ENCODE measurements at regions not wholly inside any gene's neighbourhood (a gene's known extent, or its start where the extent isn't known, plus 50 kb on each side); places are given as distances from the start of the nearest gene placed in this dataset.

DNA sequence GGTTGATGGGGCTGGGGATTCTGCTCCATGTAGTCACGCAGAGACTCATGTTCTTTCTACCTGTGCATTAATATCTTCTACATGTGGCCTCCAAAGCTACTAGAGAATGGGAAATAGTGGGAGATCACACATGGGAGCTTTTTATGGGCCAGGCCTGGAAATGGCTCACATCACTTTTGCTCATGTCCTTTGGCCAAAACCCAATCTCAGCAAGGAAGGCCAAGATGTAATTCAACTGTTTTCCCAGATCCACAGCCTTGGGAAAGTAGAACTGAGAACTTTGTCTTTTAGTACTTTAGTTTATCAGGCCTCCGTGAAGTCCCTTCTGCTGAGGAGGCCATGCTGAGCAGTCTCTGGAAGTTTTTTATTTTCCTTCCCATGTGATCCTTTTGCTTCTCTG, 73.2 kb upstream of the SLC4A7 start:
- no TSS peak for BruUV-seq (replicated peaks)
- FAIRE-seq, result no peak
- Histone ChIP-seq H3K79me2 (ENCODE audit: control insufficient read depth, insufficient read depth, low read length) (no peaks in the 10 kb centered on the region), H3K4me2 (ENCODE audit: insufficient read depth, low read length) (no peak overlapping the region), H2AFZ (ENCODE audit: low read depth, low read length) (no peak overlapping the region), H3K9me3 (replicated peaks; ENCODE audit: control insufficient read depth, insufficient read depth, low read length) (no peaks in the 10 kb centered on the region), H3K36me3 (ENCODE audit: control insufficient read depth in 2 of 2, extremely low read depth in 1 of 2, insufficient read depth in 2 of 2, low read length in 2 of 2) (no peaks in the 10 kb centered on the region), H3K4me1 (ENCODE audit: control insufficient read depth, extremely low read depth, insufficient read depth, low read length) (peaks cover 20% of the 10 kb centered on the region), H3K4me3 (replicated peaks in 1 of 3; ENCODE audit: insufficient read depth in 1 of 3, low read depth in 1 of 3, low read length in 3 of 3) (no peak overlapping the region), H3K9ac (replicated peaks; ENCODE audit: extremely low read depth, insufficient read depth, low read length) (no peak overlapping the region), H4K20me1 (replicated peaks; ENCODE audit: control insufficient read depth, extremely low read depth, insufficient read depth, low read length) (no peaks in the 10 kb centered on the region), H3K9me1 (replicated peaks; ENCODE audit: control insufficient read depth, extremely low read depth, insufficient read depth, low read length) (no peaks in the 10 kb centered on the region), H3K27ac (ENCODE audit: insufficient read depth, low read depth, low read length) (no peak overlapping the region), H3K27me3 (ENCODE audit: control insufficient read depth in 2 of 2, insufficient read depth in 2 of 2, low read length in 2 of 2) (no peaks in the 10 kb centered on the region)
- TF ChIP-seq GATA2 (IDR thresholded peaks at IDR 0.05; ENCODE audit: insufficient read depth, insufficient read length, low read depth, low read length) (no peak), POLR2AphosphoS5 (IDR thresholded peaks at IDR 0.05; ENCODE audit: insufficient read depth, low read depth, low read length) (no peak), JUN (IDR thresholded peaks at IDR 0.05; ENCODE audit: borderline replicate concordance, insufficient read depth, insufficient read length, low read depth) (no peak), FOS (IDR thresholded peaks at IDR 0.05; ENCODE audit: borderline replicate concordance, insufficient read depth, low read length) (no peak)
- TF ChIP-seq, protein P1, sequence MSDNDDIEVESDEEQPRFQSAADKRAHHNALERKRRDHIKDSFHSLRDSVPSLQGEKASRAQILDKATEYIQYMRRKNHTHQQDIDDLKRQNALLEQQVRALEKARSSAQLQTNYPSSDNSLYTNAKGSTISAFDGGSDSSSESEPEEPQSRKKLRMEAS (IDR thresholded peaks at IDR 0.05; ENCODE audit: insufficient read depth, insufficient read length), result no peak
- dilution Hi-C loops (cut with MboI; ENCODE audit: extremely low pct_ligation_motif_present, low sequenced_read_pairs), result no loop called here
- ChIA-PET POLR2A (interaction anchor here (0.6 kb wide), 1 partner anchor 36 kb away, joined by 6 read pairs; no protein-coding TSS in a partner anchor), CTCF (interaction anchor here (1.3 kb wide), 1 partner anchor 10 kb away, joined by 3 read pairs; no protein-coding TSS in a partner anchor)
- no peak for DNase-seq (ENCODE audit: low read depth, low spot score)
- intact Hi-C loops (cut with micrococcal nuclease), result no loop called here

DNA sequence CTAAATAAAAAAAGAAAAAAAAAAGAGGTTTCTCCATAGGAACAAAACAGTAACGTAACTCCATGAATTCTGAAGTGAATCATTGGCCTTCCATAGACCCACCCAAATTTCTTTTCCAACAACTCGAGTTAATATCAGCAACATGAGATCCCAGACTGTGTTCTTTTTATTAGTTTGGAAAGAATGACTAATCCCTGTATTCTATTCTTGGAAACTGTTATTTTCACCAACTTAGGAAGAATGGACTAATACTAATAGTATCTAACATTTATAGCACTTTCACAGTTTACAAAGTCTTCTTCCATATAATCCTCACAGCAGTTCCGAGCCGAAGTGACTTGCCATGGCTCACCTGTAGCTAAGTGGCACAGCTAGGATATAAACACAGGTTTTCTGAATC, 72.7 kb upstream of the SLC4A7 start:
- no peak overlapping the region for H3K4me3 ChIP-seq (replicated peaks in 1 of 3; ENCODE audit: insufficient read depth in 1 of 3, low read depth in 1 of 3, low read length in 3 of 3)
- BruUV-seq (replicated peaks), result no TSS peak
- intact Hi-C loops (cut with micrococcal nuclease) (no loop called here), dilution Hi-C loops (cut with MboI; ENCODE audit: extremely low pct_ligation_motif_present, low sequenced_read_pairs) (no loop called here)
- TF ChIP-seq JUN (IDR thresholded peaks at IDR 0.05; ENCODE audit: borderline replicate concordance, insufficient read depth, insufficient read length, low read depth), result no peak
- no peak for TF ChIP-seq EZH2 (IDR thresholded peaks at IDR 0.05; ENCODE audit: borderline replicate concordance, low read depth, low read length, severe bottlenecking)
- peak; percentile 19 for TF ChIP-seq FOS (IDR thresholded peaks at IDR 0.05; ENCODE audit: borderline replicate concordance, insufficient read depth, low read length)
- POLR2A ChIA-PET, result interaction anchor here (0.6 kb wide), 1 partner anchor 36 kb away, joined by 6 read pairs; no protein-coding TSS in a partner anchor
- H3K9me3 ChIP-seq (replicated peaks; ENCODE audit: control insufficient read depth, insufficient read depth, low read length), result no peaks in the 10 kb centered on the region
- DNase-seq (ENCODE audit: low read depth, low spot score), result peak; percentile 64
- peak; percentile 49 for FAIRE-seq
- H2AFZ ChIP-seq (ENCODE audit: low read depth, low read length), result peak overlapping the region; percentile 20
- CTCF ChIA-PET, result interaction anchor here (1.3 kb wide), 1 partner anchor 9 kb away, joined by 3 read pairs; no protein-coding TSS in a partner anchor
- H3K4me2 ChIP-seq (ENCODE audit: insufficient read depth, low read length), result no peak overlapping the region
- H3K36me3 ChIP-seq (ENCODE audit: control insufficient read depth in 2 of 2, extremely low read depth in 1 of 2, insufficient read depth in 2 of 2, low read length in 2 of 2), result no peaks in the 10 kb centered on the region
- H3K27ac ChIP-seq (ENCODE audit: insufficient read depth, low read depth, low read length), result peak overlapping the region; percentile 5
- H3K9ac ChIP-seq (replicated peaks; ENCODE audit: extremely low read depth, insufficient read depth, low read length), result no peak overlapping the region
- no peaks in the 10 kb centered on the region for H4K20me1 ChIP-seq (replicated peaks; ENCODE audit: control insufficient read depth, extremely low read depth, insufficient read depth, low read length)
- H3K79me2 ChIP-seq (ENCODE audit: control insufficient read depth, insufficient read depth, low read length), result no peaks in the 10 kb centered on the region
- peaks cover 20% of the 10 kb centered on the region for H3K4me1 ChIP-seq (ENCODE audit: control insufficient read depth, extremely low read depth, insufficient read depth, low read length)
- H3K27me3 ChIP-seq (ENCODE audit: control insufficient read depth in 2 of 2, insufficient read depth in 2 of 2, low read length in 2 of 2), result no peaks in the 10 kb centered on the region
- no peaks in the 10 kb centered on the region for H3K9me1 ChIP-seq (replicated peaks; ENCODE audit: control insufficient read depth, extremely low read depth, insufficient read depth, low read length)

Data from endothelial cell of umbilical vein (primary cell).